Coronary artery (tissue), 2 donors: ENCODE measurements at regions not wholly inside any gene's neighbourhood (a gene's known extent, or its start where the extent isn't known, plus 50 kb on each side); places are given as distances from the start of the nearest gene placed in this dataset.

ENCODE experiments used
- DNase-seq: peaks from one replicate; pipeline ENCODE4 v3.0.0-alpha.2; 2017; ENCODE audit warnings: low spot score
- H3K27ac ChIP-seq, 2 donors: fragments of 200-600 bp; sonication (generic); one replicate each; pipeline ENCODE4 v1.5.1; 2016 to 2019
- H3K4me3 ChIP-seq: fragments of 200-600 bp; sonication (generic); 2 replicates; pipeline ENCODE4 v1.5.1; 2016; ENCODE audit warnings: mild to moderate bottlenecking, moderate library complexity
- TF ChIP-seq, protein P1 (sequence below): fragments of 200-600 bp; sonication (generic); IDR thresholded peaks from one replicate; pipeline ENCODE4 v1.5.1; 2019; ENCODE audit warnings: antibody characterized with exemption

DNA sequence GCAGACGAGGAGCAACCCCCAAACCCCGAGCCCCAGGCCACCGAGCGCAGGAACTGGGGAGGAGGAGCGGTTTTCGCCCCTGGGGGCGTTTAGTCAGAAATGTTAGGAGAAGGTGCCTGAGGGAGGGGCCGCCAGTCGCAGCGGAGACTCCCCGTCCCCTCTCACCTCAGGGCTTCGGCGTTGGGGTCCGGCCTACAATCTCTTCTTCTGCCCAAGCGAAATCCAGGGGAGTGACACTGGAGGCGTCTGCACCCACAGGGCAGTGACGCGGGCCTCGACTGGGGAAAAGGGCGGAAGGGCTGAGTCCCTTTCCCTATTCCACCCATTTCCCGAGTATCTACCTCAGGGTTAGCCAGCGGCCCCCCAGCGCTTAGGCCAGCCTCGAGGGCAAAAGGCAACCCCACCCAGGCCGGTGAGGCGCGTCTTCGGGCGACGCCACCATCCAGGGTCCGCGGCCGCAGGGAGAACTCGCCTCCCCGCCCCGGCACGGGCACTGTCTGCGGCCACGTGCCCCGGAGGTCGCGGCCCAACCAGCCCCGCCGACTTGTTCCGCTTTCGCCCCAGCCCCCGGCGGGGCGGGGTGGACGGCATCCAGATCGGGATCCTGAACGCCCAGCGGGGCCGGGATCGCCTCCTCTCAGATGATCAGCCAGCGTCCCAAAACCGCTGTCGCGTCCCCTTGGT, 118.7 kb upstream of the BARHL2 start:
- Histone ChIP-seq H3K27ac (no peak overlapping the region), H3K4me3 (peak overlapping the region; percentile 68)
- TF ChIP-seq, protein P1, sequence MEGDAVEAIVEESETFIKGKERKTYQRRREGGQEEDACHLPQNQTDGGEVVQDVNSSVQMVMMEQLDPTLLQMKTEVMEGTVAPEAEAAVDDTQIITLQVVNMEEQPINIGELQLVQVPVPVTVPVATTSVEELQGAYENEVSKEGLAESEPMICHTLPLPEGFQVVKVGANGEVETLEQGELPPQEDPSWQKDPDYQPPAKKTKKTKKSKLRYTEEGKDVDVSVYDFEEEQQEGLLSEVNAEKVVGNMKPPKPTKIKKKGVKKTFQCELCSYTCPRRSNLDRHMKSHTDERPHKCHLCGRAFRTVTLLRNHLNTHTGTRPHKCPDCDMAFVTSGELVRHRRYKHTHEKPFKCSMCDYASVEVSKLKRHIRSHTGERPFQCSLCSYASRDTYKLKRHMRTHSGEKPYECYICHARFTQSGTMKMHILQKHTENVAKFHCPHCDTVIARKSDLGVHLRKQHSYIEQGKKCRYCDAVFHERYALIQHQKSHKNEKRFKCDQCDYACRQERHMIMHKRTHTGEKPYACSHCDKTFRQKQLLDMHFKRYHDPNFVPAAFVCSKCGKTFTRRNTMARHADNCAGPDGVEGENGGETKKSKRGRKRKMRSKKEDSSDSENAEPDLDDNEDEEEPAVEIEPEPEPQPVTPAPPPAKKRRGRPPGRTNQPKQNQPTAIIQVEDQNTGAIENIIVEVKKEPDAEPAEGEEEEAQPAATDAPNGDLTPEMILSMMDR, result no peak
- no peak for DNase-seq

DNA sequence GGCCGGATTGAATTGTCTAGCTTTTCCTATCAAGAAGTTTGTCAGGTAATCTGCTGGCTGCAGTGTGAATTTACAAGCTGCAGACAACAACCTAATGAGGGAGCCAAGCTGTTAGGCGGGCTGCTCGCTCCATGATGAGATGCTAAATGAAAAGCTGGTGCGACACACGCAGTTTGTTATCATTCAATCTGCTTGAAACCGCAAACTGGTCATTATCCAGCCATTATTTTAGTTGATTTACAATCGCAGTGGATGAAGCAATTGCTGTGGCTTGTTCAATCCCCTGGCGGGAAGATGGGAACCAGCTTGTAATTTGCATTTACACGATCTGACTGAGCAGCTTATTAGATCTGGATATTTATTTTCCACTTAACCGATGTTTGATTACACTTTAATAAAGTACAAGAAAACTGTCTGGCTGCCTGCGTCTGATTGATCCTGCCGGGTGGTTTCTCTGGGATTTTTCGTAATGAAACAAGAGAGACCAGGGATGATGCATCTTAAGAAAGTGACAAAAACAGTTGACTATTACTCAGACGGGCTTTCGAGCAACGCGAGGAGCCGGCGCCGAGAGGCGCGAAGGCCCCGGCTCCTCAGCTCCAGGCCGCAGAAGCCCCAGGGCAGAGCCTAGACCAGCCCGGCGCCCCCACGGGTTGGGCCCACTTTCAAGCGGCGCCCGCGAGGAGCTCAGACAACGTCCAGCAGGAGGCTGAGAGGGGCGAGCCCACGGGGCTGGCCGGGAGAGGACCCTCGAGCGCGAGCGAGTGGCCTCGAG, 118.0 kb upstream of the BARHL2 start:
- H3K4me3 ChIP-seq, result peak overlapping the region; percentile 68
- no peak overlapping the region for H3K27ac ChIP-seq
- no peak for DNase-seq
- TF ChIP-seq, protein P1, result no peak

DNA sequence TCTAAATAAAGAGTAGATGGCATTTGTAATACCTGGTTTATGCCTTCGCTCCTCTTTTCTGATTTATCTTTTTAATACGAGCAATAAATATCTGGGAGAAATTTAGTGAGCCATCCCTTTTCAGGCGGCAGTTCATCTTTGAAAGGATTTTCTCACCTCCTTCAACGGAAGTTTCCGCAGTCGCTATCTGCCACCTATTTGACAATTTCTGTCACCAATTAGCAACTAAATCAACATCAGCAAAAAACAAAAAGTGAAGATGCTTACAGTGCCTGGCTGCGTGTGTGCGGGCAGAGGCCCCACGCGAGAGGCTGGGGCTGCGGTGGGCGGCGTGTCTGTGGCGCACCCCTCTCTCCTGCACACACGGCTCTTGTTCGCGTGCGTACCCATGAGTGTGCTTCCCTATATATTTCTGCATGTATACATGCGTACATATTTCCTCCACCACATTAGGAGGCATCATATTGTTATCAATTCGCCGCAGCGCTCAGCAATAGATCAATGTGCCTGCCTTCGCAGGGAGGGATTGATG, 117.3 kb upstream of the BARHL2 start:
- TF ChIP-seq, protein P1, result no peak
- peak overlapping the region; percentile 68 for H3K4me3 ChIP-seq
- DNase-seq, result no peak
- no peak overlapping the region for H3K27ac ChIP-seq

DNA sequence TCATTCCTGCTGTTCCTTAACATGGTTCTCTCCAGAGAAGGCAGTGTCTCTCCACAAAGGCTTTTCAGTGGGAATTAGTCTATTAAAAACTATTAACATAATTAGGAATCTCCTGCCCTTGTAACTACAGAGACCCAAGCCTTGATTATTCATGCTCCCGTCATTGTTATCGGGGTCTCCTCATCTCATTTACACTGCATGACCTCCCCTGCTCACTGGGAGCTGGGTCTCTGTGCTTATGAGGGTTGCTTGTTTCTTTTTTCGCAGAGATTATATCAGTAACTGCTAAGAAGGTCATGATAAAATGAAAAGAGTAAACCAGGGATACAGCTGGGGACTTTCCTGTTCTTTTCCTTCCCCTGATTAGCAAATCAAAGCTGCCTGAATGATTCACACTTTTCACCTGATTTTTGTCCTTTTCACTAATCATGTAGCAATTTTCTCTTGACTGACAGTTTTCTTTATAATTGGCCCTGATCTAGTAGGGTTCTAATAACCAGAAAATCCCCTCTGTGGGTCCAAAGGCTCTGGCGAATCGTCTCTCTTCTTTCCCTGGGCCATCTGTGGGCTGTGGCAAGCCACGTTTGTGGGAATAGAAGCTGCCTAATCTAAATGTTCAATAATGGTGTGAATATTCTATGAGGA, 116.5 kb upstream of the BARHL2 start:
- no peak for DNase-seq
- Histone ChIP-seq H3K27ac (no peak overlapping the region), H3K4me3 (no peak overlapping the region)
- TF ChIP-seq, protein P1, result no peak

DNA sequence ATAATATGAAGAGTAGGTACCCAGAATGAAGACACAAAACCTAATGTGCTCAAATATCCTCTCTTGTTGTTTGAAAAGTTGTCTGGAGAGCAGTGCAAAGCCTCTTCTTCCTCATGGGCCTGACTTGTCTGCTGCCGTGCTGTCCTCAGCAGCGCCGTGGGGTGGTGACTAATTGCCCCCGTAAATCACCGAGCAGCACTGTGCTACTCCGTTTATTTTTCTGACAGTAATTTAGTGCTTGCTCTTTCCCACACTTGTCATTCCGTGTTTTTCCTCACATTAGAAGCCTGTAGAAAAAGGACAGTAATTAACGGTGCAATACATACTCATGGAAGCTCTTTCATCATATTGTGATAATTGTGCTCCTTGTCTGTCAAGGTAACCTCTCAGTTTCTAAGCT, 114.8 kb upstream of the BARHL2 start:
- TF ChIP-seq, protein P1, result no peak
- Histone ChIP-seq H3K4me3 (no peak overlapping the region), H3K27ac (no peak overlapping the region)
- no peak for DNase-seq

DNA sequence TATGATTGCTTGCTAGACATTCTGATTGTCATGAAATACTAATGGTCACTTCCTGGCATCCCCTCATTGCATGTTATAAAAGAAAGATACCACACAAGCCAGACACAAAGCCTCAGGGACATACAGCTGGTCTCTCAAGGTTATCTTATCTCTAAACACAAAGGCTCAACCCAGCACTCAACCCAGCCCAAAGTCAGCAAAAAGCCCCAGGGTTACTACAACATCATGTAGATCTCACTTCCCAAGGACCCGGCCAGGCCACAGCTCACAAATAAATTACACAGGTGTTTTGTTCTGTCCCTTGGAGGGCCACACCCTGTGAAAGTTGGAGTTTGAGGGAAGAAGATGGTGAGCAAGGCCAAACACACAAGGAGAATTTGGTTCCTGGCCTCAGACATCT, 109.7 kb upstream of the BARHL2 start:
- Histone ChIP-seq H3K4me3 (no peak overlapping the region), H3K27ac (no peak overlapping the region)
- DNase-seq, result no peak
- TF ChIP-seq, protein P1, result no peak
